Spleen (tissue), 11 donors: ENCODE measurements at regions not wholly inside any gene's neighbourhood (a gene's known extent, or its start where the extent isn't known, plus 50 kb on each side); places are given as distances from the start of the nearest gene placed in this dataset.

Source experiments
- DNase-seq: peaks from one replicate; pipeline ENCODE4 v3.0.0-alpha.2; 2020
- H3K27ac ChIP-seq, 8 donors: fragments of 200-600 bp; sonication (generic) in 7 of 8; 1 replicate in 4 of 8; 2 replicates in 4 of 8; pipeline versions ENCODE4 v1.5.0 to v1.8.0; 2016 to 2021; ENCODE audit warnings: inconsistent platforms in 4 of 8, mild to moderate bottlenecking in 4 of 8, moderate library complexity in 1 of 8
- H3K27me3 ChIP-seq, 7 donors: fragments of 200-600 bp; sonication (generic) in 6 of 7; replicated peaks in 1 of 7; 1 replicate in 4 of 7; 2 replicates in 3 of 7; pipeline versions ENCODE4 v1.5.0 to v1.8.0; 2016 to 2021; ENCODE audit warnings: inconsistent platforms in 3 of 7, mild to moderate bottlenecking in 1 of 7
- H3K36me3 ChIP-seq, 6 donors: fragments of 200-600 bp; sonication (generic) in 5 of 6; 1 replicate in 4 of 6; 2 replicates in 2 of 6; pipeline versions ENCODE4 v1.5.0 to v1.8.0; 2016 to 2021; ENCODE audit warnings: inconsistent platforms in 2 of 6
- H3K4me1 ChIP-seq, 6 donors: fragments of 200-600 bp; sonication (generic) in 5 of 6; 1 replicate in 3 of 6; 2 replicates in 3 of 6; pipeline versions ENCODE4 v1.5.0 to v1.8.0; 2016 to 2021; ENCODE audit warnings: inconsistent platforms in 3 of 6
- H3K4me3 ChIP-seq, 8 donors: fragments of 200-600 bp; sonication (generic) in 7 of 8; 1 replicate in 4 of 8; 2 replicates in 4 of 8; pipeline versions ENCODE4 v1.5.0 to v1.8.0; 2016 to 2021; ENCODE audit warnings: inconsistent platforms in 4 of 8, mild to moderate bottlenecking in 4 of 8, moderate library complexity in 2 of 8
- H3K9me3 ChIP-seq, 8 donors: fragments of 200-600 bp; sonication (generic) in 7 of 8; 1 replicate in 4 of 8; 2 replicates in 4 of 8; pipeline versions ENCODE4 v1.5.0 to v1.8.0; 2016 to 2021; ENCODE audit warnings: inconsistent platforms in 4 of 8
- POLR2A ChIP-seq, 3 donors: fragments of 450-650 bp; IDR thresholded peaks; one replicate each; pipeline ENCODE4 v1.5.1; 2017; ENCODE audit warnings: antibody characterized with exemption in 3 of 3, mild to moderate bottlenecking in 1 of 3
- POLR2AphosphoS5 ChIP-seq, 3 donors: sonication (generic); formaldehyde crosslinking; IDR thresholded peaks; one replicate each; pipeline ENCODE4 v1.5.1; 2017; ENCODE audit warnings: antibody characterized with exemption in 3 of 3
- WGBS, 5 donors: extraction: QIAGEN DNeasy Blood & Tissue Kit in 3 of 5; methylation state at CpG; one replicate each; pipeline versions ENCODE4 v1.1.5 to v1.1.7; 2013 to 2018; 5-methylcytosine and 5-hydroxymethylcytosine counted together
- intact Hi-C: fragments of 100-400 bp; cut with DNase I; formaldehyde crosslinking; loops from one replicate; pipeline ENCODE4 v1.15.0; 2023; ENCODE audit warnings: low total_unique reads
- TF ChIP-seq, protein P1 (sequence below), 11 experiments: fragments of 200-600 bp in 7 of 11; fragments of 450-650 bp in 4 of 11; sonication (generic) in 4 of 11; IDR thresholded peaks in 8 of 11; conservative IDR thresholded peaks in 3 of 11; 1 replicate in 7 of 11; 2 replicates in 4 of 11; pipeline versions ENCODE4 v1.4.0 to v1.8.0; 2016 to 2021; ENCODE audit warnings: antibody characterized with exemption in 11 of 11, inconsistent platforms in 4 of 11, mild to moderate bottlenecking in 1 of 11
- donor health status: healthy with polysubstance abuse.
- donor health status: DM: no; HTN: no; CAD: no; lungs with moderate emphysema.
- donor health status: DM: no; HTN: no; CAD: no.
- donor health status: Bipolar disorder and iron deficiency.
- donor health status: healthy.
- donor health status: DM: no; HTN: no; CAD: no.
- donor health status: DM: yes; HTN: yes; CAD: no.

DNA sequence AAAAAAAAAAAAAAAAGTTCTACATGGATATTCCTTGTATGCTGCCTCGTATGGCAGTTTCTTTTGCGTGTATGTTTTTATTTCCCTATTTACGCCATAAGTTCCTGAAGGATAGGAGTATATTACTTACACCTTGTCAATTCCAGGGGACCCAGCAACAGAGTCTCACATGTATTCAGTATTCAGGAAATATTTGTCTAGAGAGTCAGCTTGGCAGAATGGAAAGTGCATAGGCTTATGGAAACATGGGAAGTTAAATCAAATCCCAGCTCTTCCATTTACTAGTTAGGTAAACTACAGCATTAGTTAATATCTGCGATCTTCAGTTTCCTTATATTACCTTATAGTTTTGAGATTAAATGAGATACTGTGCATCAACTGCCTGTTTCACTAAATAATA lies 51.1 kb upstream of the SLC22A16 start:
- 75 to 91% (median 79%) methylated on average over 4 of the region's 4 CpGs for WGBS, 5 donors
- TF ChIP-seq POLR2AphosphoS5 (IDR thresholded peaks at IDR 0.05): no peak
- TF ChIP-seq, protein P1, sequence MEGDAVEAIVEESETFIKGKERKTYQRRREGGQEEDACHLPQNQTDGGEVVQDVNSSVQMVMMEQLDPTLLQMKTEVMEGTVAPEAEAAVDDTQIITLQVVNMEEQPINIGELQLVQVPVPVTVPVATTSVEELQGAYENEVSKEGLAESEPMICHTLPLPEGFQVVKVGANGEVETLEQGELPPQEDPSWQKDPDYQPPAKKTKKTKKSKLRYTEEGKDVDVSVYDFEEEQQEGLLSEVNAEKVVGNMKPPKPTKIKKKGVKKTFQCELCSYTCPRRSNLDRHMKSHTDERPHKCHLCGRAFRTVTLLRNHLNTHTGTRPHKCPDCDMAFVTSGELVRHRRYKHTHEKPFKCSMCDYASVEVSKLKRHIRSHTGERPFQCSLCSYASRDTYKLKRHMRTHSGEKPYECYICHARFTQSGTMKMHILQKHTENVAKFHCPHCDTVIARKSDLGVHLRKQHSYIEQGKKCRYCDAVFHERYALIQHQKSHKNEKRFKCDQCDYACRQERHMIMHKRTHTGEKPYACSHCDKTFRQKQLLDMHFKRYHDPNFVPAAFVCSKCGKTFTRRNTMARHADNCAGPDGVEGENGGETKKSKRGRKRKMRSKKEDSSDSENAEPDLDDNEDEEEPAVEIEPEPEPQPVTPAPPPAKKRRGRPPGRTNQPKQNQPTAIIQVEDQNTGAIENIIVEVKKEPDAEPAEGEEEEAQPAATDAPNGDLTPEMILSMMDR (IDR thresholded peaks at IDR 0.05 in 8 of 11, conservative IDR thresholded peaks at IDR 0.05 in 3 of 11): no peak
- Histone ChIP-seq H3K4me1 (peaks cover 0 to 21% (median 7%) of the 10 kb centered on the region in 6 donors), H3K9me3 (no peaks in the 10 kb centered on the region), H3K36me3 (no peaks in the 10 kb centered on the region), H3K27me3 (no peaks in the 10 kb centered on the region), H3K4me3 (no peak overlapping the region), H3K27ac (no peak overlapping the region)
- DNase-seq: no peak
- intact Hi-C loops: loop anchor here (5.0 kb wide), 1 partner anchor 420 kb away; no protein-coding TSS in a partner anchor

DNA sequence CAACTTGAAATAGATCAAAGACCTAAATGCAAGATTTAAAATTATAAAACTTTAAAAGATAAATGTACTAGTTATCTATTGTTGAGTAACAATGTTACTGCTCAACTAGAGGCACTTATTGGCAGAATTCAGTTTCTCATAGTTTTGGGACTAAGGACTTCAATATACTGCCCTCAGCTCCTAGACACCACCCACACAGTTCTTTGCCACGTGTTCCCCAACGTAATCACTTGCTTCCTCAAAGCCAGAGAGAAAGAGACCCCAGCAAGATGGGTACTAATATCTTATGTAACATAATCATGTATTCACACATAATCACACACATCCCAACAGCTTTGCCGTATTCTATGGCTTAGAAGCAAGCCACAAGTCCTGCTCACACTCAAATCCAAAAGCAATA lies 50.3 kb upstream of the SLC22A16 start:
- Histone ChIP-seq H3K4me1 (peaks cover 0 to 21% (median 7%) of the 10 kb centered on the region in 6 donors), H3K36me3 (no peaks in the 10 kb centered on the region), H3K27me3 (no peaks in the 10 kb centered on the region), H3K4me3 (no peak overlapping the region), H3K27ac (no peak overlapping the region), H3K9me3 (no peaks in the 10 kb centered on the region)
- intact Hi-C loops: loop anchor here (5.0 kb wide), 1 partner anchor 421 kb away; no protein-coding TSS in a partner anchor
- no peak for DNase-seq
- TF ChIP-seq POLR2AphosphoS5 (IDR thresholded peaks at IDR 0.05) (no peak), POLR2A (IDR thresholded peaks at IDR 0.05) (no peak)
- TF ChIP-seq, protein P1 (IDR thresholded peaks at IDR 0.05 in 8 of 11, conservative IDR thresholded peaks at IDR 0.05 in 3 of 11): no peak
- WGBS, 5 donors: 36 to 67% (median 51%) methylated on average over 3 of the region's 3 CpGs
